A673 (cell line): ENCODE measurements at regions not wholly inside any gene's neighbourhood (a gene's known extent, or its start where the extent isn't known, plus 50 kb on each side); places are given as distances from the start of the nearest gene placed in this dataset.

Experiments used
- CTCF ChIP-seq: fragments of 300-800, 200-600 bp; sonication (generic); conservative IDR thresholded peaks from 2 replicates; pipeline ENCODE4 v1.5.1; 2017; ENCODE audit warnings: low read depth, mild to moderate bottlenecking, antibody characterized with exemption, low read length, moderate library complexity, mixed read lengths
- EZH2 ChIP-seq: fragments of 200-600 bp; sonication (generic); IDR thresholded peaks from 2 replicates; pipeline ENCODE4 v1.6.1; 2017; ENCODE audit warnings: borderline replicate concordance, low read depth, mild to moderate bottlenecking, mixed read lengths, antibody characterized with exemption, low read length; ENCODE audit not compliant: poor library complexity, severe bottlenecking

GRCh38 chr10:8318956-8319355 is 264.5 kb downstream of the GATA3 start:
- TF ChIP-seq CTCF (no peak), EZH2 (no peak)
